Osteocyte (in vitro differentiated cells): ENCODE measurements at regions not wholly inside any gene's neighbourhood (a gene's known extent, or its start where the extent isn't known, plus 50 kb on each side); places are given as distances from the start of the nearest gene placed in this dataset.

Experiments
- DNase-seq: peaks from one replicate; pipeline ENCODE4 v3.0.0; 2021; ENCODE audit warnings: mixed read lengths; ENCODE audit not compliant: unreplicated experiment; ENCODE audit errors: extremely low spot score
- H3K27ac Mint-ChIP-seq: one replicate; pipeline ENCODE4 v1.8.0; 2021; ENCODE audit warnings: mild to moderate bottlenecking, mixed read lengths; ENCODE audit not compliant: unreplicated experiment
- H3K27me3 Mint-ChIP-seq: one replicate; pipeline ENCODE4 v1.8.0; 2021; ENCODE audit warnings: mixed read lengths; ENCODE audit not compliant: unreplicated experiment
- H3K36me3 Mint-ChIP-seq: one replicate; pipeline ENCODE4 v1.8.0; 2021; ENCODE audit warnings: mixed read lengths; ENCODE audit not compliant: unreplicated experiment
- H3K4me1 Mint-ChIP-seq: one replicate; pipeline ENCODE4 v1.8.0; 2021; ENCODE audit warnings: mixed read lengths; ENCODE audit not compliant: unreplicated experiment
- H3K4me3 Mint-ChIP-seq: one replicate; pipeline ENCODE4 v1.8.0; 2021; ENCODE audit warnings: mild to moderate bottlenecking, moderate library complexity, mixed read lengths; ENCODE audit not compliant: unreplicated experiment
- H3K9me3 Mint-ChIP-seq: one replicate; pipeline ENCODE4 v1.8.0; 2021; ENCODE audit warnings: mixed read lengths; ENCODE audit not compliant: unreplicated experiment
- TF ChIP-seq, protein P1 (sequence below): fragments of 200-600 bp; sonication (generic); IDR thresholded peaks from 2 replicates; pipeline ENCODE4 v1.5.0; 2021; ENCODE audit warnings: antibody characterized with exemption, mild to moderate bottlenecking, moderate library complexity

DNA sequence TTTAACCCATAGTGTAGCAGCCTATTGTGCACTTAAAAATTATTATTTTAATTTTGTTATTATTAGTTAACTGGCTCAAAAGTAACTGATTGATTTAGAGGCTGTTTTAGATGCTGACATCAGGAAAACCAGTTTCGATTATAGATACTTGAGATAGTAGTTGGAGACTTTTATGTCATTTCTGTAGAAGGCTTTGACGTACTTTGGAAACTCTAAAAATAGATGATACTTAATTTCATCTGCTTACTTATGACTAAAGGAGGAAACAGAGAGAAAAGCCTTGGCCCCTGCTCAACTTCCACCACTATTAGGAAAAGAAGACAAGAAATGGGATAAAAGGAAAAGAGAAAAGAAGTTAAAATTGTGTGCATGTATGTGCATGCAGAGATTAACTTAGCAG is 219.3 kb upstream of the HMGA2 start:
- Mint-ChIP-seq H3K9me3 (peaks cover 4% of the 10 kb centered on the region), H3K4me3 (no peak overlapping the region), H3K27me3 (no peaks in the 10 kb centered on the region), H3K36me3 (no peaks in the 10 kb centered on the region), H3K27ac (peak overlapping the region; percentile 50), H3K4me1 (peaks cover 83% of the 10 kb centered on the region)
- TF ChIP-seq, protein P1, sequence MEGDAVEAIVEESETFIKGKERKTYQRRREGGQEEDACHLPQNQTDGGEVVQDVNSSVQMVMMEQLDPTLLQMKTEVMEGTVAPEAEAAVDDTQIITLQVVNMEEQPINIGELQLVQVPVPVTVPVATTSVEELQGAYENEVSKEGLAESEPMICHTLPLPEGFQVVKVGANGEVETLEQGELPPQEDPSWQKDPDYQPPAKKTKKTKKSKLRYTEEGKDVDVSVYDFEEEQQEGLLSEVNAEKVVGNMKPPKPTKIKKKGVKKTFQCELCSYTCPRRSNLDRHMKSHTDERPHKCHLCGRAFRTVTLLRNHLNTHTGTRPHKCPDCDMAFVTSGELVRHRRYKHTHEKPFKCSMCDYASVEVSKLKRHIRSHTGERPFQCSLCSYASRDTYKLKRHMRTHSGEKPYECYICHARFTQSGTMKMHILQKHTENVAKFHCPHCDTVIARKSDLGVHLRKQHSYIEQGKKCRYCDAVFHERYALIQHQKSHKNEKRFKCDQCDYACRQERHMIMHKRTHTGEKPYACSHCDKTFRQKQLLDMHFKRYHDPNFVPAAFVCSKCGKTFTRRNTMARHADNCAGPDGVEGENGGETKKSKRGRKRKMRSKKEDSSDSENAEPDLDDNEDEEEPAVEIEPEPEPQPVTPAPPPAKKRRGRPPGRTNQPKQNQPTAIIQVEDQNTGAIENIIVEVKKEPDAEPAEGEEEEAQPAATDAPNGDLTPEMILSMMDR, result no peak
- DNase-seq, result no peak

- Mint-ChIP-seq H3K9me3 (peaks cover 4% of the 10 kb centered on the region), H3K4me1 (peaks cover 90% of the 10 kb centered on the region), H3K4me3 (no peak overlapping the region), H3K36me3 (no peaks in the 10 kb centered on the region), H3K27ac (peak overlapping the region; percentile 25), H3K27me3 (no peaks in the 10 kb centered on the region)
- DNase-seq, result no peak
- TF ChIP-seq, protein P1, result no peak
Observed at GRCh38 chr12:65606008-65606766, 218.1 kb upstream of the HMGA2 start.

DNA sequence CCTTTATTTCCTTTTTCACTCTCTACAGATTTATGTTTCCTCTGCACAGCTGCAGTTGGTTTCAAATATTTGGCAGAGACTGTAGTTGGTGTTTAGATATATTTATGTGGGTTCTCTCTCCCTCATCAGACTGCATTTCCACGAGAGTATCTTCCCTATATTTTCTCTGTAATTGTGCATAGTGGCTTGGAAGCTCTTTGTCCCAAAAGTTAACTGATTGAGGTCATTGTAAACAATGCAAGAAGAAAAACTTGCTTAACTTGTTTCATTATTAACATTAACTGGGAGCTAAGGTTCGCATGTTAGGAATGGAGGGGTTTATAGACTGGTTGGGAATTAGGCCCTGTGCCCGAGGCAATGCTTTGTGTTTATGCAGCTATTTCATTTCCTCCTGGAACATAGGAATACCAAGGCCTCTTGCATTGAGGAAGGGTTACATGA is 216.9 kb upstream of the HMGA2 start:
- Mint-ChIP-seq H3K9me3 (peaks cover 4% of the 10 kb centered on the region), H3K4me1 (peaks cover 87% of the 10 kb centered on the region), H3K27me3 (no peaks in the 10 kb centered on the region), H3K36me3 (no peaks in the 10 kb centered on the region), H3K4me3 (no peak overlapping the region), H3K27ac (peak overlapping the region; percentile 71)
- TF ChIP-seq, protein P1, result no peak
- no peak for DNase-seq

DNA sequence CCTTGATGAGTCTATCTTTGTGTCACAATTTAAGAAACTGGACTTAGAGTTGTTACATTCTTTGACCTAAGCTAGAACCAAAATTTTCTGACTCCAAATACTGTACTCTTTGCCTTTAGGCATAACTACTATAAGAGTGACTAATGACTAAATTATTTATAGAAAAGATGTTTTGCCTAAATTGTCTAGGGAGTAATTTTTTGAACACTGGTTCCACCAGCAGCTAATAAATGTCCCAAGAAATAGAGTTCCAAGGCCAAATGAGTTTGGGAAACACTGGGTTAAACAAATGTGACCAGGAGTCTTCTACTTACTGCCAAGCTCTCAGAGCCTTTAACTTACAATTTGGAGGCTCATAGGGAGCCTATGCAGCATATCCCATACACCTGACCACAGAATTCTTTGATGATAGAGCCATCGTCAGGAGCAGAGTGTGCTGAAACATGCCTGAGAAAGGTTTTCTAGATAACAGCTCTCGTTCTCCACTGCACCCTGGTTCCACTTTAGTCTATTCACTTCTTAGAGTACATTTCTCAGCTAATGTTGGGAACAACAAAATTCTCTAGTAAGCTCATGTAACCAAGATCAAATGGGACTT is 215.9 kb upstream of the HMGA2 start:
- no peak overlapping the region for H3K4me3 Mint-ChIP-seq
- DNase-seq, result no peak
- peaks cover 4% of the 10 kb centered on the region for H3K9me3 Mint-ChIP-seq
- H3K27me3 Mint-ChIP-seq, result no peaks in the 10 kb centered on the region
- peak overlapping the region; percentile 82 for H3K27ac Mint-ChIP-seq
- peaks cover 80% of the 10 kb centered on the region for H3K4me1 Mint-ChIP-seq
- no peaks in the 10 kb centered on the region for H3K36me3 Mint-ChIP-seq
- TF ChIP-seq, protein P1, result no peak

- peak overlapping the region; percentile 82 for H3K27ac Mint-ChIP-seq
- no peaks in the 10 kb centered on the region for H3K36me3 Mint-ChIP-seq
- H3K9me3 Mint-ChIP-seq, result peaks cover 4% of the 10 kb centered on the region
- TF ChIP-seq, protein P1, result peak; percentile 59
- H3K27me3 Mint-ChIP-seq, result no peaks in the 10 kb centered on the region
- DNase-seq, result no peak
- peaks cover 75% of the 10 kb centered on the region for H3K4me1 Mint-ChIP-seq
- H3K4me3 Mint-ChIP-seq, result peak overlapping the region; percentile 3
Observed at GRCh38 chr12:65609359-65609771, 214.9 kb upstream of the HMGA2 start.
